H1 (cell line): ENCODE measurements at regions not wholly inside any gene's neighbourhood (a gene's known extent, or its start where the extent isn't known, plus 50 kb on each side); places are given as distances from the start of the nearest gene placed in this dataset.

Experiments used
- HDAC6 ChIP-seq: IDR thresholded peaks from one replicate; pipeline ENCODE4 v1.7.1; 2012; ENCODE audit warnings: low read depth, mild to moderate bottlenecking, inconsistent platforms, low read length, moderate library complexity
- RAD21 ChIP-seq, 2 experiments: IDR thresholded peaks in 1 of 2; conservative IDR thresholded peaks in 1 of 2; 2 replicates each; pipeline ENCODE4 v1.6.1; 2011; ENCODE audit warnings: low read depth in 2 of 2, low read length in 2 of 2, improper control_type of control experiment in 1 of 2, inconsistent platforms in 1 of 2, mild to moderate bottlenecking in 1 of 2, moderate library complexity in 1 of 2
- TEAD4 ChIP-seq: IDR thresholded peaks from 2 replicates; pipeline ENCODE4 v1.6.1; 2012; ENCODE audit warnings: low read depth, low read length, inconsistent platforms, mixed read lengths

DNA sequence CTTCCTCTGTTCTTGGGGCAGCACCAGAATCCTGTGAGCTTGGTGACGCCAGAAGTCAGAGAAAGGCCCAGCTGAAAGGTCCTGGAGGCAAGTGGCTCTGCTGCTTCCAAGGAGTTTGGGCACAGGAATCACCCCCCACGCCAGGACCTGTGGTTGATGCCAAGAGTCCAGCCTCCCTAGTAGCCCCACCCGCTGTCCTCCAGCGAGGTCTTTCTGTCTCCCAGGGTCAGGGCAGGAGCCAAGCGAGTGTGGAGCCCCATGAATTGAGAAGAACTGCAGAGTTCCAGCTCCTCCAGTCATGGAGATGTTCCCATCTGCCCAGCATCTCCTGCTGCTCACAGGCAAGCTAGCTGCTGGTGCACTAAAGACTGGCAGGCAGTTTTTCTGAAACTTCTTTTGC lies 631.7 kb upstream of the MGMT start (continued):
- no peak for TF ChIP-seq HDAC6
- no peak for TF ChIP-seq TEAD4
- no peak for TF ChIP-seq RAD21 (IDR thresholded peaks at IDR 0.05 in 1 of 2, conservative IDR thresholded peaks at IDR 0.05 in 1 of 2; ENCODE audit: low read depth in 2 of 2, low read length in 2 of 2)
